ENCODE measurements at regions not wholly inside any gene's neighbourhood (a gene's known extent, or its start where the extent isn't known, plus 50 kb on each side); places are given as distances from the start of the nearest gene placed in this dataset.
A peak's percentile ranks its signal among the peaks of the same experiment; 100 is the strongest.
"Not testable (repeated sequence)": the region's sequence is repeated elsewhere in the genome, so short reads cannot be mapped to it uniquely, and the experiment has no call there.

- Mint-ChIP-seq H3K27ac (peak overlapping the region; percentile 79), H3K4me1 (ENCODE audit: low read depth) (peaks cover 35% of the 10 kb centered on the region)
Measured at GRCh38 chr3:4897765-4898453, 81.3 kb upstream of the BHLHE40 start.

GRCh38 chr3:4898454-4899313, 80.6 kb upstream of the BHLHE40 start:
- Mint-ChIP-seq H3K9me3 (ENCODE audit: low read depth) (no peaks in the 10 kb centered on the region), H3K27ac (peak overlapping the region; percentile 79), H3K4me1 (ENCODE audit: low read depth) (peaks cover 35% of the 10 kb centered on the region), H3K36me3 (no peaks in the 10 kb centered on the region), H3K27me3 (no peaks in the 10 kb centered on the region), H3K4me3 (no peak overlapping the region)

More at GRCh38 chr3:4897765-4898453, 81.3 kb upstream of the BHLHE40 start:
- H3K27me3 Mint-ChIP-seq = no peaks in the 10 kb centered on the region
- H3K9me3 Mint-ChIP-seq (ENCODE audit: low read depth) = no peaks in the 10 kb centered on the region
- H3K4me3 Mint-ChIP-seq = no peak overlapping the region
- no peaks in the 10 kb centered on the region for H3K36me3 Mint-ChIP-seq

DNA sequence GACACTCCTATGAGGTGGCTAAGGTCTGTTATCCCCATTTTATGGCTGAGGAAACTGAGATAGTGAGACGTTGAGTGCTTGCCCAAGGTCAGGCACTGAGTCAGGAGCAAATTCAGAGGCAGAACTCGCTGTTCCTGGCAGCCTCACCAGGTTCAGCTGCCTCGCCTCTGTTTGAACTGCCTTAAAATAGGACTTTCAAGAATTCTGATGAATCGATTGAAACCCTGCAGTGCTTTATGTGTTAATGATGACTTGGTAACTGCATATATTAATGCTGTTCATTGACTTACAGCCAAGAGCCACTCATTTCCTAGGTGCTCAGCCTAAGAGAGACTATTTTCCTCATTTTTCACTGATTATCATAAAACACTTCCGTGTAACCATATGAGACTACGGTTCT, 79.5 kb upstream of the BHLHE40 start:
- peak overlapping the region; percentile 62 for H3K27ac Mint-ChIP-seq
- H3K4me1 Mint-ChIP-seq (ENCODE audit: low read depth) = peaks cover 44% of the 10 kb centered on the region
- no peaks in the 10 kb centered on the region for H3K36me3 Mint-ChIP-seq
- H3K4me3 Mint-ChIP-seq = no peak overlapping the region
- no peaks in the 10 kb centered on the region for H3K27me3 Mint-ChIP-seq
- no peaks in the 10 kb centered on the region for H3K9me3 Mint-ChIP-seq (ENCODE audit: low read depth)

DNA sequence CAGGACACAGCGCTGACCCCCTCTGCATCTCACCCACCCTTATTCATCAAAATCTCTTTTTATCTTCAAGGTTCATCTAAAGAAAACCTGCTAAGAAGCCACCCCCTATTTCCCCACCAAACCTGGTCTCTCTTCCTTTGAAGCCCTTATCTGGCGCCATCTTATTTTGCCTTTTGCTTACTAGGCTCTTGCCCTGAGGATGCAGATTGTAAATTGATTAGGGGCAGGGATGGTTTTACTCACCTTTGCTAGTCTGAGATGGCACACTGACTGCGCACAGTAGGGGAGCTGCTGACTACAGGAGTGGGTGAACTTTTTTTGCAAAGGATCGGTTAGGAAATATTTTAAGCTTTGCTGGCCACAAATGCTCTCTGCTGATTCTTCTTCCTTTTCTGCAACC, 78.9 kb upstream of the BHLHE40 start:
- Mint-ChIP-seq H3K36me3 (no peaks in the 10 kb centered on the region), H3K4me1 (ENCODE audit: low read depth) (peaks cover 50% of the 10 kb centered on the region), H3K4me3 (peak overlapping the region; percentile 27), H3K27ac (peak overlapping the region; percentile 62), H3K27me3 (no peaks in the 10 kb centered on the region), H3K9me3 (ENCODE audit: low read depth) (no peaks in the 10 kb centered on the region)

DNA sequence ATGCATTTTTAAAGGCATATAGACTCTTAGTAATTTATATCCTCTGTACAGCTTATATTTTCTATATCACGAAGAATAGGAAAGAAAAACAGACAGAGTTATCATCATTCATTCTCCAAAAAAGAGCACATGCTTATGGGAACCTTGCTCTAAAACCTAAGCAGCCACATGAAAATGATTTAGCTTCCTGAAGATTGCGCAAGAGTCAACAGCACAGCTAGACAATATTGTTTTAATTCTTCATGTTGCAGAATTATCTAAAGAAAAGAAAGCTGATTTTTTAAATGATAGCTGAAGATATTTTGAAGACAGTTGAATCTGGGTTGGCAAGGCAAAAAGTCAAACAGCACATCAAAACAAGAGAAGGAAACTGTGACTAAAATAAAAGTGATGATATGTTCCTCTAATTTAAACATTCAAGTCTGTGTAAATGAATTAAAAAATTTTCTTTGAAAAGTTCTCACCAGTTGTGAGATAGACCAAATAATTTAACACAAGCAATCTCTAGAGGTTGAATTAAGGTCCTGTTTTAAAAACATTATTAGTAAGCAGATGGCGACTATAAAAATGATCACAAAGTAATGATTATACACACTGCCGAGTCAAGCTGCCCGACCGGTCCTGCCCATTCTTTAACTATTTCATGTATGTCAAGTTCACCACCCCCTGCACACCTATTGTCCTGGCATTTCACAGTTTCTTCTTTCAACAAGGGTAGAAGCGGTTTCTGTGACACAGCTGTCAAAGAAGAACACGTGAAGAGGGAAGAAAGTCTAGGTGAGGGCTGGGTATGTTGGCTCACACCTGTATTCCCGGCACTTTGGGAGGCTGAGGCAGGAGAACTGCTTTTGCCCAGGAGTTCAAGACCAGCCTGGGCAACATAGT, 74.2 kb upstream of the BHLHE40 start:
- no peaks in the 10 kb centered on the region for H3K36me3 Mint-ChIP-seq
- H3K27ac Mint-ChIP-seq = peak overlapping the region; percentile 50
- H3K4me1 Mint-ChIP-seq (ENCODE audit: low read depth) = peaks cover 73% of the 10 kb centered on the region
- H3K9me3 Mint-ChIP-seq (ENCODE audit: low read depth) = no peaks in the 10 kb centered on the region
- H3K4me3 Mint-ChIP-seq = peak overlapping the region; percentile 25
- no peaks in the 10 kb centered on the region for H3K27me3 Mint-ChIP-seq

DNA sequence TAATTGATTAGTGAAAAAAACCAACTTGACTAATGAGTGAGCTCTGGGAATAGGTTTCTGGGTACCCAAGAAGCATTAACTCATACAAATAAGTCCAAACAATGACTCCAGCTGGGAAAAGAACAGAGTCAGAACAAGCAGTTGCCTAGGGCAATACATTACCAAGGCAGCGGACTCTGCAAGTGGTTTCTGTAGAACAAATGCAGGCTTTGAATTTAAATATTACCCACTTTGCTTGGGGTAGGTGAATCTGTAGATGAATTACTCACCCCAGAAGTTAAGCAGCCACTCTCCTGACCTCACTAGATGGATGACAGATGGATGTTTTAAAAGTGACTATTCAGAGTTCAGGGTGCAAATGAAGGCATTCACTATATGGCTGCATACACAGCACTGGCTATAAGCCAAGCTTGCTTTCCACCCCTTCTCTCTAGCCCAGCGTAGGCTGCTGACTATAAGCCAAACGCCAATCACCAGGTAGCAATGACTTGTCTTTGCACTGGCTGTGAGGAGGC, 73.1 kb upstream of the BHLHE40 start:
- Mint-ChIP-seq H3K36me3 (peaks cover 2% of the 10 kb centered on the region), H3K27ac (peak overlapping the region; percentile 61), H3K4me1 (ENCODE audit: low read depth) (peaks cover 70% of the 10 kb centered on the region), H3K9me3 (ENCODE audit: low read depth) (no peaks in the 10 kb centered on the region), H3K4me3 (no peak overlapping the region), H3K27me3 (no peaks in the 10 kb centered on the region)

DNA sequence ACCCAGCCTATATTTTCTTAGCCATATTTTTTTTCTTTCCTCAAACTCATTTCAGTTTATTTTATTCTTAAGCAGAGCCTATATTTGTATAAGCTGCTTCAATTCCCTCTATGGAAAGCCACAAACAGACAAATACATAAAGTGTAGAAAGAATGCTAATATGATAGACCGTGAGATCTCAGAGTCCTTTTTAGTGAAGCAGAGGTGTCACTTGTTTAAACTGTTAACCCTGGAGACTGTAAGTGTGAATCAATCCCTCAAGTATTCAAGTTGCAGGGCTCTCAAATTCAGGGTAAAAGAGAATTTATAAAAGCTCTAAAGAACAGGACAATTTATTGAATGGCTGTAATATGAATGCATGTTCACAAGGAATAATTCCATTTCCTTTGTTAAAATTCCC, 72.2 kb upstream of the BHLHE40 start:
- Mint-ChIP-seq H3K4me1 (ENCODE audit: low read depth) (peaks cover 67% of the 10 kb centered on the region), H3K9me3 (ENCODE audit: low read depth) (no peaks in the 10 kb centered on the region), H3K36me3 (peaks cover 2% of the 10 kb centered on the region), H3K27ac (peak overlapping the region; percentile 41), H3K4me3 (peak overlapping the region; percentile 6), H3K27me3 (no peaks in the 10 kb centered on the region)

- Mint-ChIP-seq H3K36me3 (peaks cover 4% of the 10 kb centered on the region), H3K4me1 (ENCODE audit: low read depth) (peaks cover 62% of the 10 kb centered on the region), H3K9me3 (ENCODE audit: low read depth) (no peaks in the 10 kb centered on the region), H3K4me3 (peak overlapping the region; percentile 62), H3K27me3 (no peaks in the 10 kb centered on the region), H3K27ac (peak overlapping the region; percentile 77)
Measured at GRCh38 chr3:4907643-4908432, 71.4 kb upstream of the BHLHE40 start.

GRCh38 chr3:4908433-4909156, 70.6 kb upstream of the BHLHE40 start:
- Mint-ChIP-seq H3K4me3 (peak overlapping the region; percentile 62), H3K36me3 (peaks cover 4% of the 10 kb centered on the region), H3K9me3 (ENCODE audit: low read depth) (no peaks in the 10 kb centered on the region), H3K27me3 (no peaks in the 10 kb centered on the region), H3K27ac (peak overlapping the region; percentile 77), H3K4me1 (ENCODE audit: low read depth) (peaks cover 62% of the 10 kb centered on the region)

DNA sequence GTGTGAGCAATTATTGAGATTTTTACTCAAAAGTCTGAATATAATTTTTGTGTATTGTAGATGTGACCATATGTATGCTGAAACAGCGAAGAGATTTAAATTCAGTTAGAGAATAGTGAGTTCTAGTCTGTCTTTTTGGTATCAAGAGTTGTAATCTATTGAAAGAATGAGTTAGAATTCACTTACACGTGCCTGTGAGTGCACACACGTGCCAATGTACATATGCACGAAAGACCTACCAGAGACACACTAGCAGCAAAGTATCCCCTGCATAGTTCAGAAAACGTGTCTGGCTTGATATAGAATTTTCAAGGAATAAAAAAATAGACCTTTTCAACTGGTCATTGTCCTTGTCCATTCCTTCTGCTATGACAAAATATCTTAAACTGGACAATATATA, 64.8 kb upstream of the BHLHE40 start:
- Mint-ChIP-seq H3K4me1 (ENCODE audit: low read depth) (peaks cover 6% of the 10 kb centered on the region), H3K4me3 (no peak overlapping the region), H3K27me3 (no peaks in the 10 kb centered on the region), H3K36me3 (peaks cover 9% of the 10 kb centered on the region), H3K9me3 (ENCODE audit: low read depth) (no peaks in the 10 kb centered on the region), H3K27ac (no peak overlapping the region)

GRCh38 chr3:4921589-4921988, 57.6 kb upstream of the BHLHE40 start:
- H3K9me3 Mint-ChIP-seq (ENCODE audit: low read depth); H3K27ac Mint-ChIP-seq; H3K4me1 Mint-ChIP-seq (ENCODE audit: low read depth); H3K36me3 Mint-ChIP-seq; H3K27me3 Mint-ChIP-seq; H3K4me3 Mint-ChIP-seq: not testable (repeated sequence)

- no peak overlapping the region for H3K4me3 Mint-ChIP-seq
- peaks cover 14% of the 10 kb centered on the region for H3K4me1 Mint-ChIP-seq (ENCODE audit: low read depth)
- no peaks in the 10 kb centered on the region for H3K9me3 Mint-ChIP-seq (ENCODE audit: low read depth)
- H3K27me3 Mint-ChIP-seq = no peaks in the 10 kb centered on the region
- no peaks in the 10 kb centered on the region for H3K36me3 Mint-ChIP-seq
- H3K27ac Mint-ChIP-seq = no peak overlapping the region
Measured at GRCh38 chr3:4926892-4927291, 52.3 kb upstream of the BHLHE40 start.

DNA sequence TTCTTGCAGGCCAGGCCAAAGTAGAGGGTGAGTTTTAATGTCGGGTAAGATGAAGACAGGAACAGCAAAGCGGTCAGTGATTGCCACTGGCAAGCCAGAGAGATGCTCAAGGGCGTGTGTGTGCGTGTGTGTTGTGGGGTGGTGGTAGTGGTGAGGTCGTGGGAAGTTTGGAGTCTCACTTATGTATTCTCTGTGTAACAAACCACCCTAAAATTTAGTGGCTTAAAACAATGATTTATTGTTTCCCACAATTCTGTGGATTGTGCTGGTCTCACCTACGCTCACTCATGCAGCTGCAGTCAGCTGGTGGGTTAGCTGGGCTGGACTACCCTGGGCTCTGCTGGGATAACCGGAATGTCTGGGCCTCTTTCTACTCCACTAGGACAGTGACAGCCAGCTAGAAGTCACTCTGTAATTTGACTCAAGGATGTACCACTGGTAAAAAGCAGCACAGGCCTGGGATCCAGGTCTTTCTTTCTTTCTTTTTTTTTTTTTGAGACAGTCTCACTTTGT, 50.9 kb upstream of the BHLHE40 start:
- Mint-ChIP-seq H3K27ac (no peak overlapping the region), H3K36me3 (no peaks in the 10 kb centered on the region), H3K27me3 (no peaks in the 10 kb centered on the region), H3K4me3 (no peak overlapping the region), H3K9me3 (ENCODE audit: low read depth) (no peaks in the 10 kb centered on the region), H3K4me1 (ENCODE audit: low read depth) (peaks cover 14% of the 10 kb centered on the region)

Data from activated naive CD8-positive, alpha-beta T cell (primary cell).